ENCODE measurements at regions not wholly inside any gene's neighbourhood (a gene's known extent, or its start where the extent isn't known, plus 50 kb on each side); places are given as distances from the start of the nearest gene placed in this dataset.

GRCh38 chr12:91851741-91852477, 293.7 kb downstream of the BTG1 start:
- no peak for DNase-seq (ENCODE audit: low read depth)
- Histone ChIP-seq H3K27me3 (ENCODE audit: control insufficient read depth, insufficient read depth, low read length) (no peaks in the 10 kb centered on the region), H3K4me3 (ENCODE audit: low read depth, low read length) (no peak overlapping the region), H3K36me3 (ENCODE audit: control insufficient read depth, insufficient read depth, low read length) (no peaks in the 10 kb centered on the region)
- TF ChIP-seq, protein P1, sequence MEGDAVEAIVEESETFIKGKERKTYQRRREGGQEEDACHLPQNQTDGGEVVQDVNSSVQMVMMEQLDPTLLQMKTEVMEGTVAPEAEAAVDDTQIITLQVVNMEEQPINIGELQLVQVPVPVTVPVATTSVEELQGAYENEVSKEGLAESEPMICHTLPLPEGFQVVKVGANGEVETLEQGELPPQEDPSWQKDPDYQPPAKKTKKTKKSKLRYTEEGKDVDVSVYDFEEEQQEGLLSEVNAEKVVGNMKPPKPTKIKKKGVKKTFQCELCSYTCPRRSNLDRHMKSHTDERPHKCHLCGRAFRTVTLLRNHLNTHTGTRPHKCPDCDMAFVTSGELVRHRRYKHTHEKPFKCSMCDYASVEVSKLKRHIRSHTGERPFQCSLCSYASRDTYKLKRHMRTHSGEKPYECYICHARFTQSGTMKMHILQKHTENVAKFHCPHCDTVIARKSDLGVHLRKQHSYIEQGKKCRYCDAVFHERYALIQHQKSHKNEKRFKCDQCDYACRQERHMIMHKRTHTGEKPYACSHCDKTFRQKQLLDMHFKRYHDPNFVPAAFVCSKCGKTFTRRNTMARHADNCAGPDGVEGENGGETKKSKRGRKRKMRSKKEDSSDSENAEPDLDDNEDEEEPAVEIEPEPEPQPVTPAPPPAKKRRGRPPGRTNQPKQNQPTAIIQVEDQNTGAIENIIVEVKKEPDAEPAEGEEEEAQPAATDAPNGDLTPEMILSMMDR (IDR thresholded peaks at IDR 0.05; ENCODE audit: insufficient read depth, low read length, poor library complexity, severe bottlenecking) = no peak

DNA sequence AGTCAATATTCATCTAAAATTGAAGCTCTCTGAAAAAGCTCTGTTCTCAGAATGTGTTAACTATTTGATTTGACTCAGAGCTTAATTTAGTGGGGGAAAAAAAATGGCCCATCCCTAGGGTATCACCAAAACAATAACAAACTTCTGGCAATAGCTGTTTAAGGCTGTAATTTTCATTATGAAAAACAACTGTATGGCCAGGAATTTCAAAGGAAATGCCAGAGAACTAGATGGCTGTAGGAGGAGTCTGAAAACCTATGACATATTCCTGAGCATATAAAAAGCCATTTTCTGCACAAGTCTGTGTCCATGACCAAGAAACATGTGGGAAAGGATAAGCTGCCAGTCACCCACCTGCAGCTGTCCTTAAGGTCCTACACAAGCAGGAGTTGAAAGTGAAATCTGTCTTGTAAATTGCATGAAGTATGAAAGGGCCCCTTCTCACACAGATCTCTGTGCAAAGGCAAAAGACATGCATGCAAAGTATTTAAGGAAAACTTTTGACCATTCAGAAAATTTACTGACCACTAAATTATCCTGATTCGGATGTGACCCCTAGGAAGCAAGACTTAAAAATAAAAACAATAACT, 299.1 kb downstream of the BTG1 start:
- H3K4me3 ChIP-seq (ENCODE audit: low read depth, low read length) = no peak overlapping the region

DNA sequence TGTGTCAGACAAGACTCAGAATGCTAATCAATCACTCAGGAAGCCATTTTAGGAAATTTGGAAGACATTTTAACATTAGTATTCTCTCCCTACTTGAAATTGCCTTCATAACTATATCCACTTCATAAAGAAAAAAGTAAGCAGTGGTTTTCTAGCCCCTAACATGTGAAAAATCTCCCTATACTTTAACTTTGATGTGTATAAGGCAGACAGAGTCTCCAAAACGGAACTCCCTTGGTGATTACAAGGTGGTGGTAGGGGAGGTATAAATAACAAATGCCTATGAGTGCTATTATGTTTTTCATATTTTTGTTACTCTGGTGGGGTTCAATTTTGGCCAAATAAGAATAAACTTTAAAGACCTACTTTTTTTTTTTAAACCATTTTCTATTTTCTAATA, 300.3 kb downstream of the BTG1 start:
- Histone ChIP-seq H3K27me3 (ENCODE audit: control insufficient read depth, insufficient read depth, low read length) (no peaks in the 10 kb centered on the region), H3K36me3 (ENCODE audit: control insufficient read depth, insufficient read depth, low read length) (no peaks in the 10 kb centered on the region), H3K4me3 (ENCODE audit: low read depth, low read length) (no peak overlapping the region)
- no peak for DNase-seq (ENCODE audit: low read depth)
- TF ChIP-seq, protein P1 (IDR thresholded peaks at IDR 0.05; ENCODE audit: insufficient read depth, low read length, poor library complexity, severe bottlenecking) = no peak

More for the DNA sequence above, 299.1 kb downstream of the BTG1 start:
- Histone ChIP-seq H3K36me3 (ENCODE audit: control insufficient read depth, insufficient read depth, low read length) (no peaks in the 10 kb centered on the region), H3K27me3 (ENCODE audit: control insufficient read depth, insufficient read depth, low read length) (no peaks in the 10 kb centered on the region)
- no peak for DNase-seq (ENCODE audit: low read depth)
- TF ChIP-seq, protein P1 (IDR thresholded peaks at IDR 0.05; ENCODE audit: insufficient read depth, low read length, poor library complexity, severe bottlenecking) = no peak

DNA sequence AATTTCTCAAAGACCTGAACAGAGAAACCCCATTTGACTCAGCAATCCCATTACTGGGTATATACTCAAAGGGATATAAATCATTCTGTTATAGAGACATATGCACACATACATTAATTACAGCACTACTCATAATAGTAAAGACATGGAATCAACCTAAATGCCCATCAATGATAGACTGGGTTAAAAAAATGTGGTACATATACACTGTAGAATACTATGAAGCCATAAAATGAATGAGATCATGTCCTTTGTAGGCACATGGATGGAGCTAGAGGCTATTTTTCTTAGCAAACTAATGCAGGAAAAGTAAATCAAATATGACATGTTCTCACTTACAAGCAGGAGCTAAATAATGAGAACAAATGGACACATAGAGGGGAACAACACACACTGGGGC, 303.8 kb downstream of the BTG1 start:
- H3K4me3 ChIP-seq (ENCODE audit: low read depth, low read length) = no peak overlapping the region
- H3K36me3 ChIP-seq (ENCODE audit: control insufficient read depth, insufficient read depth, low read length) = no peaks in the 10 kb centered on the region
- no peak for DNase-seq (ENCODE audit: low read depth)
- TF ChIP-seq, protein P1 (IDR thresholded peaks at IDR 0.05; ENCODE audit: insufficient read depth, low read length, poor library complexity, severe bottlenecking) = no peak
- no peaks in the 10 kb centered on the region for H3K27me3 ChIP-seq (ENCODE audit: control insufficient read depth, insufficient read depth, low read length)

DNA sequence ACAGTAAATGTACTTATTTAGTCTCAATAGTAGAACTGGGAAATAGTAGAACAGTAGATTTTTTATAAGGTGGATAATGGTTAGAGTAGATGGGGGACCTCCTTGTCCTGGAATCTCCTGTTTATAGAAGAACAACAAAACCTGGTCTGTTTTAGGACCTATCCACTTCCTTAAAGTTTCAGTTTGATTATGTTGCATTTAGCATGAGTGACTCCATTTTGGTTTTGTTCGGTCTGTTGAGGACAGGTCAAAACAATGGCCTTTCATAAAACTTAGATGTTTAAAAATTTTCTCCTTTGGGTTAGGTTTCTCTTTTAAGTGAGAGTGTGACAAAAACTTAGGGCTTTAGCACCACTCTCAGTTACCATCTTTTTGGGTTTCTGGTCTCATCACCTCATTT, 308.9 kb downstream of the BTG1 start:
- DNase-seq (ENCODE audit: low read depth) = no peak
- H3K36me3 ChIP-seq (ENCODE audit: control insufficient read depth, insufficient read depth, low read length) = no peaks in the 10 kb centered on the region
- no peak overlapping the region for H3K4me3 ChIP-seq (ENCODE audit: low read depth, low read length)
- TF ChIP-seq, protein P1 (IDR thresholded peaks at IDR 0.05; ENCODE audit: insufficient read depth, low read length, poor library complexity, severe bottlenecking) = no peak
- H3K27me3 ChIP-seq (ENCODE audit: control insufficient read depth, insufficient read depth, low read length) = no peaks in the 10 kb centered on the region
